Endometrium (tissue), 2 donors: ENCODE measurements at regions not wholly inside any gene's neighbourhood (a gene's known extent, or its start where the extent isn't known, plus 50 kb on each side); places are given as distances from the start of the nearest gene placed in this dataset.
"Not testable (repeated sequence)": the region's sequence is repeated elsewhere in the genome, so short reads cannot be mapped to it uniquely, and the experiment has no call there.

Source experiments
- FAIRE-seq: peaks from 2 replicates; lab custom pipeline; 2012; peaks lifted over from hg19 to GRCh38; lab: Jason Lieb, UNC
- donor health status: control.
- donor health status: control.

DNA sequence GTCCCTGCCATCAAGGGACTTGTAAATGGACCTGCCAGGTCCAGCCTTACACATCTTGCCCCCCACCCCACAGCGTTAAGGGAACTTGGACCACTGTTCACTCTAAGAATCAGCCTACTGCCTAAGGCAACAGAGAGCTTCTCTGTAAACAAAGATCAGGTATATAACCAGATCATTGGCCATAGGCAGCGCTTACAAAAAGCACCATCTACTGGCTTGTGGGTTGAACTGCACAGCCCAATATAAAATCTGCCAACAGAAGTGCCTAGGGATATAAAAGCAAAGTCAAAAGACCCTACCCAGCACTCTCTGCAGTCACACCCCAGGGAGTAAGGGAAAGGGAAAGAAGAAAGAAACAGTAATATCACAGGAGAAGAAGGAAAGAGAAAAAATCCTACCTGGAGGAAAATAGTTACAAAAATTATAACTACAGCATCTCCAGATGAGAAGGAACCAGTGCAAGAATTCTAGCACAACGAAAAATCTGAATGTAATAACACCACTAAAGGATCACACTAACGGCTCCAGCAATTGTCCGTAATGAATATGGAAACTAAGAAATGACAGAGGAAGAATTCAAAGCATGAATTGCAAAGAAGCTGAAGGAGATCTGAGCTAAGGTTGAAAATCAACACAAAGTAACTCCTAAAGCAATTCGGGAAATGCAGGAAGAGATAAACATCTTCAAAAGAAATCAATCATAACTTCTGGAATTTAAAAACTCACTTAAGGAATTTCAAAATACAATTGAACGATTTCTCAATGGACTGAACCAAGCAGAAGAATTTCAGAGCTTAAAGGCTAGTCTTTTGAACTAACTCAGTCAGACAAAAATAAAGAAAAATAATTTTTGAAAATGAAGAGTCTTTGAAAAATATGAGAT lies 95.2 kb upstream of the PCED1B start:
- FAIRE-seq = no peak

DNA sequence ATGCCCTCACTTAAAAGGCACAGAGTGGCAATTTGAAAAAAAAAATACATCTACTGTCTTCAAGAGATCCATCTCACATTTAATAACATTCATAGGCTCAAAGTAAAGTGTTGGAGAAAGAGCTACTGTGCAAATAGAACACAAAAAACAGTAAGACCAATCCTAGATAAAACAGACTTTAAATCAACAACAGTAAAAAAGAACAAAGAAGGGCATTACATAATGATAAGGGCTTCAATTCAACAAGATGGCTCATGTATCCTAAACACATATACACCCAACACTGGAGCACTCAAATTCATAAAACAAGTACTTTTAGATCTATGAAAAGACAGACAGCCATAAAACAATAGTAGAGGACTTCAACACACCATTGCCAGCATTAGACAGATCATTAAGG lies 93.6 kb upstream of the PCED1B start:
- no peak for FAIRE-seq

DNA sequence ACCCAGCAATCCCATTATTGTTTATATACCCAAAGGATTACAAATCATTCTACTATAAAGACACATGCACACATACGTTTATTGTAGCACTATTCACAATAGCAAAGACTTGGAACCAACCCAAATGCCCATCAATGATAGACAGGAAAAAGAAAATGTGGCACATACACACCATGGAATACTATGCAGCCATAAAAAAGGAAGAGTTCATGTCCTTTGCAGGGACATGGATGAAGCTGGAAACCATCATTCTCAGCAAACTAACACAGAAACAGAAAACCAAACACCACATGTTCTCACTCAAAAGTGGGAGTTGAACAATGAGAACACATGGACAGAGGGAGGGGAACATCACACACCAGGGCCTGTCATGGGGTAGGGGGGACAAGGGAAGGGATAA lies 91.3 kb upstream of the PCED1B start:
- not testable (repeated sequence) for FAIRE-seq

DNA sequence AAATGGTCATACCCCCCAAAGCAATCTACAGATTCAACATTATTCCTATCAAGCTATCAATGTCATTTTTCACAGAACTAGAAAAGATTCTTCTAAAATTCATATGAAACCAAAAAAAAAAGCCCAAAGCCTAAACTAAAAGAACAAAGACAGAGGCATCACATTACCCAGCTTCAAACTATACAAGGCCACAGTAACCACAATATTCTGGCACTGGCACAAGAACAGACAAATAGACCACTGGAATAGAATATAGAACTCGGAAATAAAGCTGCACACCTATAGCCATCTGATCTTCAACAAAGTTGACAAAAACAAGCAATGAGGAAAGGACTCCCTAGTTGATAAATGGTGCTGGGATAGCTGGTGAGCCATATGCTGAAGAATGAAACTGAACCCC lies 89.2 kb upstream of the PCED1B start:
- no peak for FAIRE-seq

DNA sequence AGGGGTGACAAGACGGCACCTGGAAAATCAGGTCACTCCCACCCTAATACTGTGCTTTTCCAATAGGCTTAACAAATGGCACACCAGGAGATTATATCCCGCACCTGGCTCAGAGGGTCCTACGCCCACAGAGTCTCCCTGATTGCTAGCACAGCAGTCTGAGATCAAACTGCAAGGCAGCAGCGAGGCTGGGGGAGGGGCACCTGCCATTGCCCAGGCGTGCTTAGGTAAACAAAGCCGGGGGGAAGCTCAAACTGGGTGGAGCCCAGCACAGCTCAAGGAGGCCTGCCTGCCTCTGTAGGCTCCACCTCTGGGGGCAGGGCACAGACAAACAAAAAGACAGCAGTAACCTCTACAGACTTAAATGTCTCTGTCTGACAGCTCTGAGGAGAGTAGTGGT lies 87.4 kb upstream of the PCED1B start:
- not testable (repeated sequence) for FAIRE-seq

DNA sequence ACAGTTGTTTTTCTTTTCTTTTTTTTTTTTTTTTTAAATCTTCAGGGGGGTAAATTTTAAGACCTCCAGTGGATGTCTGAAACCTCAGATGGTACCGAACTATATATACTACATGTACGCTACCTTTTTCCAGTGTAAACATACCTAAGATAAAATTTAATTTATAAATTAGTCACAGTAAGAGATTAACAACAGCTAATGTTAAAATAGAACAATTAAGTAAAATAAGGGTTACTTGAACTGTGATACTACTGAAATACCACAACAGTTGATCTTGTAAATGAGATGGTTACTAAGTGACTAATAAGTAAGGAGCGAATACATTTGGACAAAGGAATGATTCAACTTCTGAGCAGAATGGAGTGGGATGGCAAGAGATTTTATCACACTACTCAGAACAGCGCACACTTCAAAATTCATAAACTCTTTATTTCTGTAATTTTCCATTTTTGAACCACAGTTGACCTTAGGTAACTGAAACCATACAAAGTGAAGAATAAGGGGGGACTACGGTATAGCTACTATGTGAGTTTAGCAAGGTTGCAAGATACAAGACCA lies 80.5 kb upstream of the PCED1B start:
- no peak for FAIRE-seq

DNA sequence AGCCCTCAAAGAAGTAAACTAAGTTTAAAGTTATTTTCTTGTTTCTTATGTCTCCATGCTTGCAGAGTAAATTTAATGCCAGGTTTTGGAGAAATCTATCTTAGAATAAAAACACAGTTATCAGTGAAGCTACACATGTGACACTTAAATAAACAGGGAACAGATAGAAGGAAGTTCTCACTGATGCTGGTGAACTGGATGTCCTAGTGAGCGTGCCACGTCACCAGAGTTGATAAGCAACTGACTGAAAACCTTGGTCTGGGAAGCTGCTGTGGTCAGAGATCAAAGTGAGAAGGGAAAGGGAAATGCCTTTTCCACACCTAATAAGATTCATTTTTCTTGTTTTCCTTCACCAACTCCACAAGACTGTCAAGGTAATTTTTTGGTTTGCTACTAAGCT lies 74.8 kb upstream of the PCED1B start:
- FAIRE-seq = no peak

DNA sequence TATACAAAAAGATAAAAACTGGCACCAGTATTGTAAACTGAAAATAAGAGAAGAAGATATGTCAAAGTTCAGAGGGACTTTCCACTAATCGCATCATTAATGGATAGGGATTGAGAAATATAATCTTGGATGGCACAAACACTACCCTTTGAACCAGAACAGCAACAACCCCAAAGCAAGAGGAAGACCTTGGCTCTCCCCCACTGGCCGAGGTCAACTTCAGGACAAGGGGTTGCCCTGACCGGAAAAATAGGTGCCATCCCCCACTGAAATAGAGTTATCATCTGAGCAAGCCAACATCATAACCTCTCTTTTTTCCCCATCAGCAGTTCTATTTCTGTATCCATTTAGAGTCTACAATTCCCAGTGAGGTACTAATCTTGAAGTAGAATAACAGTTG lies 72.4 kb upstream of the PCED1B start:
- FAIRE-seq = no peak

DNA sequence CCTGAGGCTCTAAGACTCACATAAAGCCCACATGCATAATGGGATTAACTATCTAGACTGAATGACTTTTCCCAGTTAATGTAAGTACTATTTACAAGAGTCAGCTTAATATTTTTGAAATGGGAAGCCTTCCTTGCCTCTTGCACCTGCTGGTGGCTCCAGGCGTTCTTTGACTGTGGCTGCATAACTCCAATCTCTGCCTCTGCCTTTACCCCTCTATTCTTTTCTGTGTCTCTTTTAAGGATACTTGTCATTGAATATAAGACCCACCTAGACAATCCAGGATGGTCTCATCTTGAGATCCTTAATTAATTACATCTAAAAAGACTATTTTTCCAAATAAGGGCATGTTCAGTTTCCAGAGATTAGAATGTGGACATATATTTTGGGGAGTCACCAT lies 66.9 kb upstream of the PCED1B start:
- FAIRE-seq = no peak

DNA sequence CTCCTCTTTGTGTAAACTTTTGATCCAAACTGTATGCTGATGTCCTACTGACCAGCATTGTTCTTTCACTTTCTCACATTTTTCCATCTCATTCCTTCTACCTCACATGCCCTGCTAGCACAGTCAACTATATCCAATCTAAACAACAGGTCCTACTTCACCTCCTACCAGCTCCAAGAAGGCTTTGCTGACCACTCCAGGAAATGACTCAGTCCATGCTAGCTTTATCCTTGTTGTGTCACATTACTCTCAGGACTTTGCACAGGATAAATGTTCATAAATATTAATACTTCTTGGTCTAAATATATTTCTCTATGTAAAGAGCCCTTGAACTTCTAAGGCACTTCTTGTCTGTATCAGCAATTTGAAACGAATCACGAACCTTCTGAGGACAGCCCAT lies 64.9 kb upstream of the PCED1B start:
- no peak for FAIRE-seq

DNA sequence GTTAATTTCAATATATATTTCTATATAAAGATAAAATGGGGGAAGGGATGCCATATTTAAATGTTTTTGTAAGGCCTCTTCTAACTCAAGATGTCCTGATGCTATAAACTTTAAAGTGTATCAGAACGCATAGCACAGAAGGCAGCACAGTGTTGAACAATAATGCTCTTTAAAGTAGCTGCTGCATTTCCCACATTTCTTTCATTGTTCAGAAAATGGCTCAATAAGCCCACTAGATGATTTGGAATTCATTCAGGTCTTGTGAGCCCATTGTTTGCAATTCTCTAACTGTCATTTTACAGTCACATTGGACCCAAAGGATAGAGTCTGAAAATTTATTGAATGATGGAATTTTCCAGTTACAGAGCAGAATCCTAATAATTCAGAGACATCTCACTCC lies 64.0 kb upstream of the PCED1B start:
- FAIRE-seq = no peak

DNA sequence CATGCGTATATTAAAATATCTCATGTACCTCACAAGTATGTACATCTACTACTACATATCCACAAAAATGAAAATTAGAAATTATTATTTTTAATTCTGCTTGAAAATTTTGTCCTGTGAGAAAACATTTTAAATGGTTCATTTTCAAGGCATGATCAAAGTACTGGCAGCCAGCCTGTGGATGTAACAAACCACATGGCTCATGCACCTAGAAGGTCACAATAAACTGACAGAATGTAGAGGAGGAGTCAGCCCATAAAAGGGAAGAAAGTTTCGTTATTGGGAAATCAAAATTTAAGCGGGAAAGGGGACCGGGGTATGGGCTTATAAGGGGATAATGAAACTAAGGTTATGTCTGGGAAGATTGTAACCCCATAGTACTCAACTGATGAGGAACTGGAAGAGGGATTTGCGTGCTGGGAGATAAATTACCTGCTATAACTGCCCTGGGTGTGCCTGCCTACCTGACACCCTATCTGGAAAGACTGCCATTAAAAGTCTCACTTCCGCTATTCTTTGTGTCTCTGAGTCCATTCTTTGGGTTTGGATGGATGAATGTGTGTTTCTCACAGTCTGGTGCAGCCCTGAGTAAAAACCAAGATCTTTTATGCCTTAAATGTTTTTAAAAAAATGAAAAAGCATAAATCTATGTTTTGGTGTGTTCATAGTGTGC lies 62.2 kb upstream of the PCED1B start:
- no peak for FAIRE-seq

DNA sequence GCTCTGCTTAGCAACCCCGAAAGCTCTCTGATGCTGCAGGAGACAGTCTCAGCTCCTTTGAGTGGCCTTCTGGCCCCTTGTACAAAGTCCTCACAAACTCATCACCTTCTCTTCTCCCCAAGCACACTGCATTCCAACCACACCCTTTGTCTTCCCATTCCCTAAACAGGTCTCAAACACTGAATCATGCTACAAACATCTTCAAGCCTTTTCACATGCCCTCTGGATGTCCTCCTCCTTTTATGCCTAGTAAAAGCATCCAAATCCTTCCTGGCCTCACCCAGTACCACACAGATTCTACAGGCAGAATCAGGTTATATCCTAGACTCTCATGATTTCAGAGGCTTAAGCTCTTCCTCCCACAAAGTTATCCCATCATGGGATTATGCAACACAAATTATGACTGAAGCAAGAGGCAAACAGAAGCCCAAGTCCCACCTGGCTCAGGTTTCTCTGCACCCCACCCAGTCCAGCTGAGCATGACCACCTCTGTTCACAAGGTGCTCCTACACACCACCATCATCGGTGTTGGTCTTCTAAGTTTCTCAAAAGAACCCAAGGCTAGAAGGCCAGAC lies 61.4 kb upstream of the PCED1B start:
- no peak for FAIRE-seq

DNA sequence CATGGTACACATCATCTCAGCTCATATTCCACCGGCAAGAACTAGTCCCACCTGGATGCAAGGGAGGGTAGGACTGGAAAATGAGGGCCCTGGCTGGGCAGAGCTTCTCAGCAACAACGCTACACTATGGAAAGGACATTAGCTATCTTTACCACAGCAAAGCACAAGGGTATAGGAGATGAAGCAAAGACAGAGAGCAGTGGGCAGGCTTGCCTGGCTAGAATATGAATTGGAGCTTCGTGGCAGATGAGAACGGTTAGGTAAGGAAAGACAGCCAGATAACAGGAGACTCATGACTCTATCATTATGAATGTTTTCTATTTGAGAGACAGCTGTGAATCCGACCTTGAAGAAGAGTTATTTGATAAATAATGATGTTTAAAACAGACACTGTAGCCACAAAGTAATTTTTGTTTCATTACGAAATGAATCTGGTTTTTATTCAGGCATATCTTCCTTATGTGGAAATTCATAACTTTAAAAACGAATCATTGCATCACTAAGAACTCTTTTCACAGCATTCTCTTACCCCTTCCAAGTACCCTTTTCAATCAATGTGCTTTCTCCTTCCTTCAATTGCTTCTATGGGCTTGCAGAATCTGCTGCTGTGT lies 59.1 kb upstream of the PCED1B start:
- FAIRE-seq = no peak

DNA sequence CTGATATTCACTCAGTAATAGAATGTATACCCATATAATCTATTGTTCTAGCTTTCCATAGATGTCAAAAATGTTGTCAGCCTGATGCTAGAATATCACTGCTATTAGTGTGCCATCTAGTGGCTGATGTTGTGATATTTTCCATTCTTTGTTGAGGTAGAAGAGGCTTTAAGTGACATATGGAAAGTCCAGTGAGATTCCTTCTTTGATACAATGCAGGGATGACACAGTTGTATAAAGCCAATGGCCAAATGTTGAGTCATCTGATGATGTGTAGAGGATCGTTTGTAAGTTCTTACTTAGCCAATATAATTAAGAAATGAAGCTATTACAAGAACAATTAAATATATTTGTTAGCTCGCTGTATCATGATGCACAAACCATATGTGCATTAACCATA lies 58.1 kb upstream of the PCED1B start:
- FAIRE-seq = peak; percentile 74

DNA sequence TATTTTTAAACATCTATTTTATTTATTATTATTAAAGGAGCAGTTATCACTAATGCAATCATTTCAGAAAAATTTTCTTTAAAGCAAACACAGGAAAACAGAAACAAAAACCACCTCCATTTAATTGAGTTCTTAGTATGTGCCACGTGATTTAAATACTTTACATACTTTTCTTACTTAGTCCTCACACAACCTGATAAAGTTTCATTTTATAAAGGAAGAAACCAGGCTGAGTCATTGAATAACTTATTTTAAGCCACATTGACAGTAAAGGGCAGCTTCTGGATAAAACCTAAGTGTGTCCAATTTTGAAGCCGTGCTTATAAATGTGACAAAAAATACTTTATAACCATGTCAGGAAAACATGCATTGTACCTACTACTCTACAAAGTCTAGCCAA lies 57.1 kb upstream of the PCED1B start:
- no peak for FAIRE-seq

DNA sequence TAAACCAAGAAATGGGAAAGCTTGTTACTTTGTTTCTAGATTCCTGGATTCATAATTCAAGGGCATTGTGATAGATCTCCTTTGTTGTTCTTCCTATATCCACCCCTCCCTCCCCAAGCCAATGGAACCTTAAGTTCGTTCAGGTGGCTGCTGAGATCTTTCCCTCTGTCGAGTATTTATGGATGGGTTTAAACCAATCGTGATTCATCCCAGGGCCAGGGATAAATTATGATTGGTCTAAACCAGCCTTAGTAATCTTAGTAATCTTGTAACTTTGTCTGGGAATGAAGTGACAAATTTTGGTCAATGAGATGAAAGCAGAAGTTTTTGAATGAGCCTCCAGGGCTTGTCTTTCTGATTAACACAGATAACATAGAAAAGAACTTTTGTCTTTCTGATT lies 56.1 kb upstream of the PCED1B start:
- FAIRE-seq = no peak

DNA sequence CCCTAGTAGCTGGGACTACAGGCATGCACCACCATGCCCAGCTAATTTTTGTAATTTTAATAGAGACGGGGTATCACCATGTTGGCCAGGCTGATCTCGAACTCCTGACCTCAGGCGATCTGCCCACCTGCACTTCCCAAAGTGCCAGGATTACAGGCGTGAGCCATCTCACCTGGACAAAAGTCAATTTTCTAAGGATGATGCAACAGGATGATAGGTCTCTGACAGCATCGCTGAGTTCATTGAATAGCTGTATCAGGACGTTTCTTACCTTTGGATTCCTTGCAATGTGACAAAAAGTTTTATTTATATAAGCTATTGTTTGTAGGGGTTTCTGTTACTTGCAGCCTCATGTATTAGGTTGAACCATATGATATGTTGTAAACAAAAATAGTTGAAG lies 55.5 kb upstream of the PCED1B start:
- FAIRE-seq = no peak

DNA sequence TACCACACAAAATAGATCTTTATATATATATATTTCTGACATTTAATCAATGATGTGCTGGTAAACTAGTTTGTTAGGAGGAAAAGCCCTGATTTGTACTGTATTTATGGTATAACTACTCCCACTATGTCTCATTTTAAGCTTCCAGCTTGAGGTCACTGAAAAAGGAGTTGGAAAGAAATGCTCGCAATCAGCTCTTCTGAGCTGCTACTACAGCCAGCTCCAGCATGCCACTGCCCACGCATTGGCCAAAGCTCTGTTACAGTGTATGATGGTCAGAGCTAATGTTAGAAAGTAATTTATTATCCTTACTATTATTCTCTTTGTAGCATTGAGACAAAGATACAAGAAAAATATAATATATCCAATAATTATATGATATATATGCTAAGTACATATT lies 55.0 kb upstream of the PCED1B start:
- FAIRE-seq = no peak

DNA sequence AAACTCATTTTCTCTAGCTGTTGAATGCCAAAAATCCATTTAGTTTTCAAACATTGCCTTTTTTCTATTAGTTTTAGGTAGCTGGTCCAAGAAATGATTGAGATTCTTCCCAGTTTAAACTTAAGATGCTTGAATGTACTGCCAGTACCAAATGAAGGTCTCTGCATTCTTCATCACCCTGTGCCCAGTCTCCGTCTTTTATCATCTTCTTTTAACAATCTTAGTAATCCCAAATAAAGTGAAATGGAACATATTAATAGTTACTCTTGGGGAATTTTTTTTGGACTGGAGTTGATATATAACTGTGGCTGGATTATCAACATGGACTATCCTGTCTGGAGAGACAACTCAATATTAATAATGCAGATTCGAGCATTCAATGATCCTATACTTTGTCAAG lies 54.1 kb upstream of the PCED1B start:
- no peak for FAIRE-seq

DNA sequence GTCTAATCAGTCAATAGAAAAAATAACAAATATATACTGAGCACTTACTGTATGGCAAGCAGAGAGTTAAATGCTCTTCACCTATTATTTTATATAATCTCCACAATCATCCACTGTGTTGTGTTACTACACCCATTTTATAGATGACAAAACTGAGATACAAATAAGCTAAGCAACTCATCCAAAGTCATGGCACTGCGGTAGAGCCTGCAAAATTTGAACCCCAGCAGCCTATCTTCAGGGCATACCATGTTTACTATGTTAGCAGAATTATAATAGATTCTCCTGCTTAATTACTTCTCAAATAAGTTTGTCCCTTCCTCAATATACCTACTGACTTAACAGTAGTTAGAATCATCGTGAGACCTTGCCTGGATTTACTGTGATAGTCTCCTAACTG lies 53.6 kb upstream of the PCED1B start:
- no peak for FAIRE-seq

DNA sequence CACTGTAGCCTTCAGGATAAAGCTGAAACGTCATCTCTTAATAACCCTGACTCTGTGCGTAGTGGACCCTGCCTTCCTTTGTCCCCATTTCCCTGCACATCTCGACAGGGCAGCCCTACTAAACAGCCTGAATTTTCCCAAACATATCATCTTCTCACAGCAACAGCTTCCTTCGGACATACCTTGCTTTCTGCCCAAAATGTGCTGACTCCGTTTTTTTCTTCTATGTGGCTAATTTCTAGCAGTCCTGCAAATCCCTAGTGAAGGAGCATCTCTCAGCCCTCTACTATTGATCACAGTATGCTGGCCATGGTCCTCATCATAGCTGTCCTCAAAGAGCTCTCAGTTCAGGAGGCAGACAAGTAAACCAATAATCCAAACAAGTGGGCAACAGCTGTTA lies 53.1 kb upstream of the PCED1B start:
- FAIRE-seq = no peak
